CD4-positive, alpha-beta T cell (primary cell): ENCODE measurements at regions not wholly inside any gene's neighbourhood (a gene's known extent, or its start where the extent isn't known, plus 50 kb on each side); places are given as distances from the start of the nearest gene placed in this dataset.

Experiments used
- ATAC-seq: fragments of 200-7000 bp; cut with Tn5 transposase; one replicate; pipeline ENCODE4 v1.10.0; 2022; ENCODE audit warnings: mild to moderate bottlenecking; ENCODE audit not compliant: poor library complexity
- CTCF ChIA-PET: fragments of 350-600 bp; sonication (Branson Sonifier 250); formaldehyde crosslinking; loops from one replicate; lab custom pipeline; 2021; ENCODE audit warnings: antibody characterized with exemption, inconsistent platforms; lab: Charles Lee
- POLR2A ChIA-PET: fragments of 350-600 bp; sonication (Branson Sonifier 250); formaldehyde crosslinking; loops from one replicate; lab custom pipeline; 2021; ENCODE audit warnings: antibody characterized with exemption, inconsistent platforms; lab: Charles Lee
- DNase-seq, 14 experiments: peaks; one replicate each; pipeline ENCODE4 v3.0.0-alpha.2; 2013 to 2020; ENCODE audit warnings: mixed read lengths in 2 of 14
- H3K27ac ChIP-seq, 2 donors: one replicate each; pipeline versions ENCODE4 v1.5.1 to v1.7.0; 2013; ENCODE audit warnings: low read length in 2 of 2, low read depth in 1 of 2, mild to moderate bottlenecking in 1 of 2
- H3K27me3 ChIP-seq, 2 experiments: 1 replicate in 1 of 2; 2 replicates in 1 of 2; pipeline versions ENCODE4 v1.6.1 to v1.7.0; 2013; ENCODE audit warnings: low read length in 2 of 2, control low read depth in 1 of 2, mild to moderate bottlenecking in 1 of 2, moderate library complexity in 1 of 2; ENCODE audit not compliant: insufficient read depth in 2 of 2, control insufficient read depth in 1 of 2
- H3K36me3 ChIP-seq: one replicate; pipeline ENCODE4 v1.6.1; 2013; ENCODE audit warnings: low read length, control low read depth; ENCODE audit not compliant: insufficient read depth
- H3K4me1 ChIP-seq: one replicate; pipeline ENCODE4 v1.6.1; 2013; ENCODE audit warnings: low read length, control low read depth; ENCODE audit not compliant: insufficient read depth
- H3K4me3 ChIP-seq: one replicate; pipeline ENCODE4 v1.5.1; 2013; ENCODE audit warnings: mild to moderate bottlenecking, low read length, moderate library complexity
- H3K9me3 ChIP-seq, 2 experiments: 1 replicate in 1 of 2; 2 replicates in 1 of 2; pipeline versions ENCODE4 v1.6.1 to v1.7.0; 2013; ENCODE audit warnings: low read length in 2 of 2, mild to moderate bottlenecking in 2 of 2, control low read depth in 1 of 2, moderate library complexity in 1 of 2; ENCODE audit not compliant: control insufficient read depth in 1 of 2, insufficient read depth in 1 of 2
- H3K27ac Mint-ChIP-seq: one replicate; pipeline ENCODE4 v1.8.0; 2020; ENCODE audit warnings: mixed read lengths
- H3K27me3 Mint-ChIP-seq: one replicate; pipeline ENCODE4 v1.8.0; 2021; ENCODE audit warnings: mixed read lengths
- H3K36me3 Mint-ChIP-seq: one replicate; pipeline ENCODE4 v1.8.0; 2021; ENCODE audit warnings: low read depth, mixed read lengths
- H3K4me1 Mint-ChIP-seq: one replicate; pipeline ENCODE4 v1.8.0; 2021; ENCODE audit warnings: low read depth, mixed read lengths
- H3K4me3 Mint-ChIP-seq: one replicate; pipeline ENCODE4 v1.8.0; 2020; ENCODE audit warnings: mild to moderate bottlenecking, mixed read lengths
- H3K9me3 Mint-ChIP-seq: one replicate; pipeline ENCODE4 v1.8.0; 2020; ENCODE audit warnings: mixed read lengths
- CTCF ChIP-seq: fragments of 200-600 bp; IDR thresholded peaks from one replicate; pipeline ENCODE4 v1.8.0; 2022; ENCODE audit warnings: antibody characterized with exemption, mild to moderate bottlenecking
- intact Hi-C, 2 experiments: fragments of 100-400 bp; cut with DNase I in 1 of 2; cut with micrococcal nuclease in 1 of 2; formaldehyde crosslinking; loops; one replicate each; pipeline versions ENCODE4 v1.15.1 to v1.9.0; 2023 to 2025; cut with DNase I, micrococcal nuclease

- Histone ChIP-seq H3K27ac (no peak overlapping the region), H3K27me3 (no peaks in the 10 kb centered on the region), H3K9me3 (peaks cover 0 to 25% of the 10 kb centered on the region in 2 experiments), H3K4me1 (no peaks in the 10 kb centered on the region), H3K36me3 (no peaks in the 10 kb centered on the region), H3K4me3 (no peak overlapping the region)
- H3K4me1 Mint-ChIP-seq, result no peaks in the 10 kb centered on the region
- no peak for TF ChIP-seq CTCF
- ChIA-PET CTCF (no interaction called here), POLR2A (no interaction called here)
- H3K4me3 Mint-ChIP-seq, result no peak overlapping the region
- ATAC-seq (no peak), DNase-seq (no peak)
- no peak overlapping the region for H3K27ac Mint-ChIP-seq
- H3K9me3 Mint-ChIP-seq, result no peaks in the 10 kb centered on the region
- intact Hi-C loops, result no loop called here
- no peaks in the 10 kb centered on the region for H3K36me3 Mint-ChIP-seq
- H3K27me3 Mint-ChIP-seq, result no peaks in the 10 kb centered on the region
Observed at GRCh38 chr10:130804281-130804680, 507.2 kb downstream of the TCERG1L start.

- ChIA-PET POLR2A (no interaction called here), CTCF (no interaction called here)
- no peaks in the 10 kb centered on the region for H3K27me3 ChIP-seq
- intact Hi-C loops, result no loop called here
- no peak overlapping the region for H3K27ac ChIP-seq
- no peak for TF ChIP-seq CTCF
- ATAC-seq (no peak), DNase-seq (no peak)
- Mint-ChIP-seq H3K36me3 (no peaks in the 10 kb centered on the region), H3K27me3 (no peaks in the 10 kb centered on the region), H3K4me1 (no peaks in the 10 kb centered on the region), H3K27ac (no peak overlapping the region), H3K4me3 (no peak overlapping the region), H3K9me3 (no peaks in the 10 kb centered on the region)
- peaks cover 0 to 28% of the 10 kb centered on the region in 2 experiments for H3K9me3 ChIP-seq
- H3K4me1 ChIP-seq, result no peaks in the 10 kb centered on the region
- no peaks in the 10 kb centered on the region for H3K36me3 ChIP-seq
- no peak overlapping the region for H3K4me3 ChIP-seq
Observed at GRCh38 chr10:130804778-130805634, 506.5 kb downstream of the TCERG1L start.

- H3K27ac Mint-ChIP-seq, result no peak overlapping the region
- intact Hi-C loops, result no loop called here
- no peak overlapping the region for H3K4me3 Mint-ChIP-seq
- H3K9me3 Mint-ChIP-seq, result no peaks in the 10 kb centered on the region
- POLR2A ChIA-PET, result no interaction called here
- no peak overlapping the region for H3K4me3 ChIP-seq
- no peaks in the 10 kb centered on the region for H3K27me3 ChIP-seq
- no peak overlapping the region for H3K27ac ChIP-seq
- CTCF ChIA-PET, result no interaction called here
- peaks cover 0 to 34% of the 10 kb centered on the region in 2 experiments for H3K9me3 ChIP-seq
- no peak for DNase-seq
- H3K36me3 ChIP-seq, result no peaks in the 10 kb centered on the region
- no peak for TF ChIP-seq CTCF
- H3K4me1 ChIP-seq, result no peaks in the 10 kb centered on the region
- H3K4me1 Mint-ChIP-seq, result no peaks in the 10 kb centered on the region
- H3K36me3 Mint-ChIP-seq, result no peaks in the 10 kb centered on the region
- H3K27me3 Mint-ChIP-seq, result no peaks in the 10 kb centered on the region
- no peak for ATAC-seq
Observed at GRCh38 chr10:130805635-130806030, 505.9 kb downstream of the TCERG1L start.
